ENCODE measurements at regions not wholly inside any gene's neighbourhood (a gene's known extent, or its start where the extent isn't known, plus 50 kb on each side); places are given as distances from the start of the nearest gene placed in this dataset.

DNA sequence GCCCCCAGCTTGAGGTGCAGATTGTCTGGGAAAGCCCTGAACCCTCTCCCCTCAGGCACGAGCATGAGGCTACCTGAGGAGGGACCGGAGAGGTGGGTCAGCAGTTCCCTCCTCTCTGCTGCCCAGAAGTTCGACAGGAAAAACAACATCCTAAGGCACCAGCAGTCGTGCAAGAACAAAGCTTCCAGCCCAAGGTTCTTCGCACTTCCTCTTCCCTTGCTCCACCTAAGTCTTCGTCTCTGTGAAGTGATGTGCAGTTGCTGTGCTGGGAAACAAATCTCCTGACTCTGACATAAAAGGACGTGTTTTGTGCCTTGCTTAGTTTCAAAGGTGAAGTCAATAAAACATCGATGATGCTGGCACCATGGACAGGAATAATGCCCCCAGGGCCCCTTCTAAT lies 173.3 kb downstream of the USP12 start:
- TF ChIP-seq, protein P1, sequence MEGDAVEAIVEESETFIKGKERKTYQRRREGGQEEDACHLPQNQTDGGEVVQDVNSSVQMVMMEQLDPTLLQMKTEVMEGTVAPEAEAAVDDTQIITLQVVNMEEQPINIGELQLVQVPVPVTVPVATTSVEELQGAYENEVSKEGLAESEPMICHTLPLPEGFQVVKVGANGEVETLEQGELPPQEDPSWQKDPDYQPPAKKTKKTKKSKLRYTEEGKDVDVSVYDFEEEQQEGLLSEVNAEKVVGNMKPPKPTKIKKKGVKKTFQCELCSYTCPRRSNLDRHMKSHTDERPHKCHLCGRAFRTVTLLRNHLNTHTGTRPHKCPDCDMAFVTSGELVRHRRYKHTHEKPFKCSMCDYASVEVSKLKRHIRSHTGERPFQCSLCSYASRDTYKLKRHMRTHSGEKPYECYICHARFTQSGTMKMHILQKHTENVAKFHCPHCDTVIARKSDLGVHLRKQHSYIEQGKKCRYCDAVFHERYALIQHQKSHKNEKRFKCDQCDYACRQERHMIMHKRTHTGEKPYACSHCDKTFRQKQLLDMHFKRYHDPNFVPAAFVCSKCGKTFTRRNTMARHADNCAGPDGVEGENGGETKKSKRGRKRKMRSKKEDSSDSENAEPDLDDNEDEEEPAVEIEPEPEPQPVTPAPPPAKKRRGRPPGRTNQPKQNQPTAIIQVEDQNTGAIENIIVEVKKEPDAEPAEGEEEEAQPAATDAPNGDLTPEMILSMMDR (IDR thresholded peaks at IDR 0.05): no peak
- TF ChIP-seq ZFX (IDR thresholded peaks at IDR 0.05; ENCODE audit: borderline replicate concordance): no peak

Data from 22Rv1 (cell line).